ENCODE measurements at regions not wholly inside any gene's neighbourhood (a gene's known extent, or its start where the extent isn't known, plus 50 kb on each side); places are given as distances from the start of the nearest gene placed in this dataset. TPM values are rescaled to one million over a fixed set of nuclear protein-coding genes. Genes with fewer than 3 reads are reported as not detected.

GRCh38 chr2:67341012-67341318, 56.2 kb upstream of the ETAA1 start:
- TF ChIP-seq CTCF (IDR thresholded peaks at IDR 0.05), result no peak
- no peak for DNase-seq (ENCODE audit: low spot score)
- ATAC-seq (ENCODE audit: low FRiP score), result no peak

GRCh38 chr2:67341336-67341735, 55.8 kb upstream of the ETAA1 start:
- ATAC-seq (ENCODE audit: low FRiP score), result no peak
- DNase-seq (ENCODE audit: low spot score), result no peak

GRCh38 chr2:67342394-67342793, 54.7 kb upstream of the ETAA1 start:
- no peak for TF ChIP-seq CTCF (IDR thresholded peaks at IDR 0.05)
- DNase-seq (ENCODE audit: low spot score) (no peak), ATAC-seq (ENCODE audit: low FRiP score) (no peak)

More at GRCh38 chr2:67341336-67341735, 55.8 kb upstream of the ETAA1 start:
- TF ChIP-seq CTCF (IDR thresholded peaks at IDR 0.05), result no peak

- ATAC-seq (ENCODE audit: low FRiP score), result no peak
- no peak for TF ChIP-seq CTCF (IDR thresholded peaks at IDR 0.05)
- DNase-seq (ENCODE audit: low spot score), result no peak
These were observed 50.3 kb upstream of the ETAA1 start for GRCh38 chr2:67346718-67347407.

Small RNAs in the stretch of these regions (small RNA-seq; reads per million reads assigned to genes)
- not detected for gene AC009474.2
